Adrenal gland (tissue), 9 donors: ENCODE measurements at regions not wholly inside any gene's neighbourhood (a gene's known extent, or its start where the extent isn't known, plus 50 kb on each side); places are given as distances from the start of the nearest gene placed in this dataset.

ENCODE experiments used
- DNase-seq, 7 donors: peaks; one replicate each; pipeline ENCODE4 v3.0.0-alpha.2; 2019 to 2020
- H3K27ac ChIP-seq, 5 donors: fragments of 200-600 bp; sonication (generic) in 4 of 5; 1 replicate in 3 of 5; 2 replicates in 2 of 5; pipeline versions ENCODE4 v1.5.1 to v1.8.0; 2016 to 2020; ENCODE audit warnings: mild to moderate bottlenecking in 1 of 5
- H3K27me3 ChIP-seq: fragments of 200-600 bp; 2 replicates; pipeline ENCODE4 v1.8.0; 2021
- H3K36me3 ChIP-seq, 2 donors: fragments of 200-600 bp; replicated peaks in 1 of 2; 1 replicate in 1 of 2; 2 replicates in 1 of 2; pipeline versions ENCODE4 v1.5.1 to v1.8.0; 2018 to 2022
- H3K4me1 ChIP-seq, 2 donors: fragments of 200-600 bp; replicated peaks in 1 of 2; 1 replicate in 1 of 2; 2 replicates in 1 of 2; pipeline versions ENCODE4 v1.5.1 to v1.8.0; 2018 to 2021
- H3K4me3 ChIP-seq, 4 donors: fragments of 200-600 bp; sonication (generic) in 3 of 4; one replicate each; pipeline ENCODE4 v1.5.1; 2016 to 2018
- H3K9me3 ChIP-seq, 3 donors: fragments of 200-600 bp; sonication (generic) in 1 of 3; replicated peaks in 1 of 3; 1 replicate in 2 of 3; 2 replicates in 1 of 3; pipeline versions ENCODE4 v1.5.1 to v1.8.0; 2016 to 2021
- CTCF ChIP-seq, 6 experiments: fragments of 450-650 bp in 4 of 6; fragments of 200-600 bp in 2 of 6; sonication (generic) in 1 of 6; IDR thresholded peaks; 1 replicate in 5 of 6; 2 replicates in 1 of 6; pipeline versions ENCODE4 v1.5.1 to v1.8.0; 2016 to 2021; ENCODE audit warnings: antibody characterized with exemption in 6 of 6, mild to moderate bottlenecking in 2 of 6, moderate library complexity in 1 of 6
- POLR2A ChIP-seq, 2 donors: fragments of 450-650 bp; IDR thresholded peaks; one replicate each; pipeline ENCODE4 v1.6.1; 2017; ENCODE audit warnings: antibody characterized with exemption in 2 of 2, mild to moderate bottlenecking in 2 of 2, moderate library complexity in 1 of 2
- WGBS, 4 donors: extraction: QIAGEN DNeasy Blood & Tissue Kit in 2 of 4; methylation state at CpG; one replicate each; pipeline versions ENCODE4 v1.1.5 to v1.1.7; 2013 to 2017; 5-methylcytosine and 5-hydroxymethylcytosine counted together
- intact Hi-C, 2 donors: fragments of 100-400 bp; cut with DNase I; formaldehyde crosslinking; loops; one replicate each; pipeline versions ENCODE4 v1.14.1 to v1.15.0; 2022 to 2023
- donor health status: healthy with polysubstance abuse.
- donor health status: Bipolar disorder and iron deficiency.
- donor health status: DM: yes; HTN: yes; CAD: no.
- donor health status: DM: no; HTN: no; CAD: no.
- donor health status: DM: no; HTN: no; CAD: no.

GRCh38 chr14:34190717-34191116, 239.8 kb upstream of the EGLN3 start:
- WGBS, 4 donors: 53 to 66% (median 58%) methylated on average over 4 of the region's 4 CpGs
- intact Hi-C loops: no loop called here
- H3K4me1 ChIP-seq: no peaks in the 10 kb centered on the region
- H3K9me3 ChIP-seq: no peaks in the 10 kb centered on the region
- no peak for TF ChIP-seq CTCF (IDR thresholded peaks at IDR 0.05)
- no peak for TF ChIP-seq POLR2A (IDR thresholded peaks at IDR 0.05)
- DNase-seq: no peak
- H3K27ac ChIP-seq: no peak overlapping the region
- no peak overlapping the region for H3K4me3 ChIP-seq
- no peaks in the 10 kb centered on the region for H3K27me3 ChIP-seq
- no peaks in the 10 kb centered on the region for H3K36me3 ChIP-seq

GRCh38 chr14:34189866-34190265, 239.0 kb upstream of the EGLN3 start:
- no peak for DNase-seq
- TF ChIP-seq CTCF (IDR thresholded peaks at IDR 0.05) (no peak), POLR2A (IDR thresholded peaks at IDR 0.05) (no peak)
- Histone ChIP-seq H3K9me3 (no peaks in the 10 kb centered on the region), H3K4me1 (no peaks in the 10 kb centered on the region), H3K27me3 (no peaks in the 10 kb centered on the region), H3K4me3 (no peak overlapping the region), H3K27ac (no peak overlapping the region), H3K36me3 (no peaks in the 10 kb centered on the region)
- 91 to 99% (median 96%) methylated on average over 3 of the region's 3 CpGs for WGBS, 4 donors
- intact Hi-C loops: no loop called here

GRCh38 chr14:34187519-34188044, 236.7 kb upstream of the EGLN3 start:
- no peaks in the 10 kb centered on the region for H3K4me1 ChIP-seq
- intact Hi-C loops: no loop called here
- H3K9me3 ChIP-seq: no peaks in the 10 kb centered on the region
- no peaks in the 10 kb centered on the region for H3K27me3 ChIP-seq
- no peak overlapping the region for H3K27ac ChIP-seq
- DNase-seq: no peak
- 80 to 88% (median 82%) methylated on average over 3 of the region's 3 CpGs for WGBS, 4 donors
- no peaks in the 10 kb centered on the region for H3K36me3 ChIP-seq
- no peak overlapping the region for H3K4me3 ChIP-seq
- TF ChIP-seq CTCF (IDR thresholded peaks at IDR 0.05) (no peak), POLR2A (IDR thresholded peaks at IDR 0.05) (no peak)

- intact Hi-C loops: no loop called here
- Histone ChIP-seq H3K4me3 (no peak overlapping the region), H3K36me3 (no peaks in the 10 kb centered on the region), H3K4me1 (no peaks in the 10 kb centered on the region), H3K9me3 (no peaks in the 10 kb centered on the region), H3K27me3 (no peaks in the 10 kb centered on the region), H3K27ac (no peak overlapping the region)
- no peak for DNase-seq
- no peak for TF ChIP-seq POLR2A (IDR thresholded peaks at IDR 0.05)
- no peak for TF ChIP-seq CTCF (IDR thresholded peaks at IDR 0.05)
- 56 to 62% (median 59%) methylated on average over 3 of the region's 3 CpGs for WGBS, 4 donors
Measured at GRCh38 chr14:34187061-34187460, 236.2 kb upstream of the EGLN3 start.
